Pancreas (tissue), 10 donors: ENCODE measurements at regions not wholly inside any gene's neighbourhood (a gene's known extent, or its start where the extent isn't known, plus 50 kb on each side); places are given as distances from the start of the nearest gene placed in this dataset.

Experiments used
- ATAC-seq, 4 donors: fragments of 200-7000 bp; cut with Tn5 transposase; one replicate each; pipeline versions ENCODE4 v1.8.0 to v1.9.1; 2020; ENCODE audit warnings: mild to moderate bottlenecking in 4 of 4, moderate library complexity in 4 of 4
- DNase-seq, 6 donors: peaks; one replicate each; pipeline ENCODE4 v3.0.0-alpha.2; 2020
- FAIRE-seq: peaks from 2 replicates; lab custom pipeline; 2012; peaks lifted over from hg19 to GRCh38; lab: Jason Lieb, UNC
- H3K27ac ChIP-seq, 4 donors: fragments of 200-600 bp; sonication (generic); 1 replicate in 3 of 4; 2 replicates in 1 of 4; pipeline versions ENCODE4 v1.5.0 to v1.8.0; 2020
- H3K27me3 ChIP-seq, 4 donors: fragments of 200-600 bp; one replicate each; pipeline ENCODE4 v1.8.0; 2021
- H3K36me3 ChIP-seq, 3 donors: fragments of 200-600 bp; sonication (generic) in 1 of 3; one replicate each; pipeline versions ENCODE4 v1.5.0 to v1.8.0; 2020 to 2021
- H3K4me1 ChIP-seq, 3 donors: fragments of 200-600 bp; one replicate each; pipeline ENCODE4 v1.8.0; 2021
- H3K4me3 ChIP-seq, 4 donors: fragments of 200-600 bp; sonication (generic) in 2 of 4; one replicate each; pipeline versions ENCODE4 v1.5.0 to v1.8.0; 2020 to 2021
- H3K9me3 ChIP-seq, 4 donors: fragments of 200-600 bp; one replicate each; pipeline ENCODE4 v1.8.0; 2021
- WGBS, 2 donors: extraction: QIAGEN DNeasy Blood & Tissue Kit; methylation state at CpG; one replicate each; pipeline ENCODE4 v1.1.7; 2013; 5-methylcytosine and 5-hydroxymethylcytosine counted together
- intact Hi-C, 3 donors: fragments of 100-400 bp; cut with DNase I; formaldehyde crosslinking; loops; one replicate each; pipeline versions ENCODE4 v1.11.1 to v1.14.2; 2022
- TF ChIP-seq, protein P1 (sequence below), 4 donors: fragments of 200-600 bp; sonication (generic) in 3 of 4; IDR thresholded peaks; one replicate each; pipeline versions ENCODE4 v1.5.0 to v1.8.0; 2021; ENCODE audit warnings: antibody characterized with exemption in 4 of 4
- donor health status: healthy with polysubstance abuse.
- donor health status: DM: no; HTN: no; CAD: no; lungs with moderate emphysema.
- donor health status: DM: no; HTN: no; CAD: no.
- donor health status: control.
- donor health status: control.
- donor health status: Bipolar disorder and iron deficiency.
- donor health status: DM: yes; HTN: yes; CAD: no.
- donor health status: DM: no; HTN: no; CAD: no.
- donor health status: DM: no; HTN: no; CAD: no.
- donor health status: DM: yes; HTN: yes; CAD: no.

DNA sequence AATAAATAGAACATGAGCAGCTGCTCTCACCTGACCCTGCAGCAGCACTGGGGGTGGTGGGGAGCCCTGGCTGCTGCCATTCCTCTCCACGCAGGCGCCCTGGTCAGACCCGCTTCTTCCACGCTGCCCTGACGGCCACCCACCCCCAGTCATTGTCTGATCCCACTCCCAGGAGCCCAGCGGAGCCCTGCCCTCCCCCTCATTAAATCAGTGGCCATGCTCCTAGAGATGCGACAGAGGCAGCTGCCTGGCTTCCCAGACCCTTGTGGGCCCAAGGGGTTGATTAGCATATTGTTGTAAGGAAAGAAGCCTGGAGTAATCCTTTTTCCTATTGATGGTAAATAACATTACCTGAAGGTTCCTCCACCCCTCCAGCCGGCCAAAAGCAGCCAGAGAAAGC, 301.5 kb downstream of the RRAGC start:
- H3K36me3 ChIP-seq = no peaks in the 10 kb centered on the region
- H3K9me3 ChIP-seq = no peaks in the 10 kb centered on the region
- DNase-seq = no peak
- H3K27ac ChIP-seq = no peak overlapping the region
- TF ChIP-seq, protein P1, sequence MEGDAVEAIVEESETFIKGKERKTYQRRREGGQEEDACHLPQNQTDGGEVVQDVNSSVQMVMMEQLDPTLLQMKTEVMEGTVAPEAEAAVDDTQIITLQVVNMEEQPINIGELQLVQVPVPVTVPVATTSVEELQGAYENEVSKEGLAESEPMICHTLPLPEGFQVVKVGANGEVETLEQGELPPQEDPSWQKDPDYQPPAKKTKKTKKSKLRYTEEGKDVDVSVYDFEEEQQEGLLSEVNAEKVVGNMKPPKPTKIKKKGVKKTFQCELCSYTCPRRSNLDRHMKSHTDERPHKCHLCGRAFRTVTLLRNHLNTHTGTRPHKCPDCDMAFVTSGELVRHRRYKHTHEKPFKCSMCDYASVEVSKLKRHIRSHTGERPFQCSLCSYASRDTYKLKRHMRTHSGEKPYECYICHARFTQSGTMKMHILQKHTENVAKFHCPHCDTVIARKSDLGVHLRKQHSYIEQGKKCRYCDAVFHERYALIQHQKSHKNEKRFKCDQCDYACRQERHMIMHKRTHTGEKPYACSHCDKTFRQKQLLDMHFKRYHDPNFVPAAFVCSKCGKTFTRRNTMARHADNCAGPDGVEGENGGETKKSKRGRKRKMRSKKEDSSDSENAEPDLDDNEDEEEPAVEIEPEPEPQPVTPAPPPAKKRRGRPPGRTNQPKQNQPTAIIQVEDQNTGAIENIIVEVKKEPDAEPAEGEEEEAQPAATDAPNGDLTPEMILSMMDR (IDR thresholded peaks at IDR 0.05) = no peak
- H3K27me3 ChIP-seq = peaks cover 0 to 3% (median 0%) of the 10 kb centered on the region in 4 donors
- intact Hi-C loops = no loop called here
- WGBS, 2 donors = 79 to 84% methylated on average over 8 of the region's 8 CpGs
- H3K4me1 ChIP-seq = no peaks in the 10 kb centered on the region
- no peak for FAIRE-seq
- H3K4me3 ChIP-seq = no peak overlapping the region
- no peak for ATAC-seq

GRCh38 chr1:38555594-38555993, 304.0 kb downstream of the RRAGC start:
- TF ChIP-seq, protein P1 (IDR thresholded peaks at IDR 0.05) = no peak
- H3K27ac ChIP-seq = no peak overlapping the region
- H3K9me3 ChIP-seq = no peaks in the 10 kb centered on the region
- ATAC-seq (no peak), FAIRE-seq (no peak), DNase-seq (no peak)
- 61 to 75% methylated on average over 1 of the region's 1 CpG for WGBS, 2 donors
- no peak overlapping the region for H3K4me3 ChIP-seq
- no peaks in the 10 kb centered on the region for H3K36me3 ChIP-seq
- H3K4me1 ChIP-seq = no peaks in the 10 kb centered on the region
- H3K27me3 ChIP-seq = no peaks in the 10 kb centered on the region
- intact Hi-C loops = no loop called here

DNA sequence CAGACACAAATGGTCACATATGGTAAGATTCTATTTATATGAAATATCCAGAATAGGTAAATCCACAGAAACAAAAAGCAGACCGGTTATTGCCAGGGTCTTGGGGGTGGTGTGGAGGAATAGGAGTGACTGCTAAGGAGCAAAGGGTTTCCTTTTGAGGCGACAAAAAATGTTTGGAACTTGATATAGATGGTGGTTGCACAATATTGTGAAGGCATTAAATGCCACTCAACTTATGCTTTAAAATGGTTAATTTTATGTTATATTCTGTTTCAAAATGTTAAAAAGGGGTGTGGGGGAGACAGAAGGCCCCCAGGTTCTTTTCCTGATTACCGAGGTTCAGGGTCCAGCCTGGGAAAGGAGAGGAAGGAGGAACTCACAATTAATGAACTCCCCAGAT, 304.4 kb downstream of the RRAGC start:
- TF ChIP-seq, protein P1 (IDR thresholded peaks at IDR 0.05) = no peak
- DNase-seq = no peak
- Histone ChIP-seq H3K4me3 (no peak overlapping the region), H3K27ac (no peak overlapping the region), H3K27me3 (no peaks in the 10 kb centered on the region), H3K9me3 (no peaks in the 10 kb centered on the region), H3K4me1 (no peaks in the 10 kb centered on the region), H3K36me3 (no peaks in the 10 kb centered on the region)
- intact Hi-C loops = no loop called here
- no peak for ATAC-seq
- 72 to 81% methylated on average over 3 of the region's 3 CpGs for WGBS, 2 donors
- FAIRE-seq = no peak

DNA sequence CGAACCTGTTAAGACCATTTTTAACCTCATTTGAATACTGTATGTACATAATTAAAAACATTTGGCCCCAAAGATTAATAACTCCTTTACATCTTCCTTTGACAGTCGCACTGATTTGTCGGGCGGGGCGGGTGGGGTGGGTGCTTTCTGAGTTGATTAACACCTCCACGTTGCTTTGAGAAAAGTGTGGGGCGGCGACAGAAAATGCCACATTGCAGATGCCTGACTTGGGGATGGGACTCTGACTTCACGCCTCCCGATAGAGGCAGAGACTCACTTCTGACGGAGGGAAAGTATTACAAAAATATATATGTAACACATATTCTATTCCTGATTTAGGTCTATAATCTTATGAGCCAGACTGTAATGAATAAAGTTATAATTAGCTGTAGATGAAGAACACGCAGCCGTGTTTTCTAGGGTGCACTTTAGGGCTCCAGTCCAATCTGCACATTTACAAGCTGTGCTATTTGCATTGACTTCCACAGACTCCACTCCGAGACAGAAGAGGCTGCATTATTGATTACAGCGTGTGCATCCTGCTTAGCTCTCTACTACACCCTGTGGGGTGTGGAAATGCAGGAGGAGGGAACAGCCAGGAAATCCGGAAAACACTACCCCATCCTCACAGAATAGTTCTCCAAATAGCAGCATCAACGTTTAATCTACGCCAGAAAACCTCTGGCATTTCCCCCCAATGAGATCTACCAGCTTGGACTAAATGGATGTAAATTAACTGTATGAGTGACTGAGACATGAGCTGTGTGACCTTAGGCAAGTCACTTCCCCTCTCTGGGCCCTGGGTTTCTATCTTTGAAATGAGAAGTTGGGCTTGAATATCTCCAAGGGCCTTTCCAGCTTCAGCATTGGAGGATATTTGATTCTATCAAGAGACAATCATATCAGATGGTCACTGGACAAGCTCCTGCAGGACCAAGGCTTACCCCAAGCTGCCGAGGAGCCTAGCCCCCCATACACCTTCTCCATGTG, 308.0 kb downstream of the RRAGC start:
- DNase-seq (no peak), ATAC-seq (no peak), FAIRE-seq (no peak)
- WGBS, 2 donors = 52 to 63% methylated on average over 19 of the region's 19 CpGs
- Histone ChIP-seq H3K36me3 (no peaks in the 10 kb centered on the region), H3K27me3 (no peaks in the 10 kb centered on the region), H3K9me3 (no peaks in the 10 kb centered on the region), H3K27ac (no peak overlapping the region), H3K4me3 (no peak overlapping the region), H3K4me1 (no peaks in the 10 kb centered on the region)
- intact Hi-C loops = no loop called here
- TF ChIP-seq, protein P1 (IDR thresholded peaks at IDR 0.05) = no peak

- WGBS, 2 donors = 62 to 66% methylated on average over 3 of the region's 3 CpGs
Measured at GRCh38 chr1:38549191-38549590, 310.4 kb downstream of the RRAGC start.

More at GRCh38 chr1:38549191-38549590, 310.4 kb downstream of the RRAGC start:
- intact Hi-C loops = no loop called here
- Histone ChIP-seq H3K4me1 (no peaks in the 10 kb centered on the region), H3K27ac (no peak overlapping the region), H3K4me3 (no peak overlapping the region), H3K36me3 (no peaks in the 10 kb centered on the region), H3K9me3 (no peaks in the 10 kb centered on the region), H3K27me3 (no peaks in the 10 kb centered on the region)
- no peak for ATAC-seq
- DNase-seq = no peak
- TF ChIP-seq, protein P1 (IDR thresholded peaks at IDR 0.05) = no peak
- FAIRE-seq = no peak
